GM12892 (cell line): ENCODE measurements at regions not wholly inside any gene's neighbourhood (a gene's known extent, or its start where the extent isn't known, plus 50 kb on each side); places are given as distances from the start of the nearest gene placed in this dataset.

Experiments
- DNase-seq: peaks from one replicate; pipeline ENCODE4 v3.0.0; 2011; ENCODE audit not compliant: insufficient read length
- FAIRE-seq: peaks from 2 replicates; lab custom pipeline; 2011; peaks lifted over from hg19 to GRCh38; lab: Jason Lieb, UNC
- POLR2A ChIP-seq: IDR thresholded peaks from 2 replicates; pipeline ENCODE4 v1.6.1; 2011; ENCODE audit warnings: low read depth, low read length, control low read depth
- POLR2AphosphoS5 ChIP-seq: IDR thresholded peaks from 2 replicates; pipeline ENCODE4 v1.6.1; 2011; ENCODE audit warnings: low read depth, low read length, control low read depth
- TAF1 ChIP-seq: IDR thresholded peaks from 2 replicates; pipeline ENCODE4 v1.6.1; 2011; ENCODE audit warnings: low read depth, mild to moderate bottlenecking, control low read depth, low read length, borderline replicate concordance

DNA sequence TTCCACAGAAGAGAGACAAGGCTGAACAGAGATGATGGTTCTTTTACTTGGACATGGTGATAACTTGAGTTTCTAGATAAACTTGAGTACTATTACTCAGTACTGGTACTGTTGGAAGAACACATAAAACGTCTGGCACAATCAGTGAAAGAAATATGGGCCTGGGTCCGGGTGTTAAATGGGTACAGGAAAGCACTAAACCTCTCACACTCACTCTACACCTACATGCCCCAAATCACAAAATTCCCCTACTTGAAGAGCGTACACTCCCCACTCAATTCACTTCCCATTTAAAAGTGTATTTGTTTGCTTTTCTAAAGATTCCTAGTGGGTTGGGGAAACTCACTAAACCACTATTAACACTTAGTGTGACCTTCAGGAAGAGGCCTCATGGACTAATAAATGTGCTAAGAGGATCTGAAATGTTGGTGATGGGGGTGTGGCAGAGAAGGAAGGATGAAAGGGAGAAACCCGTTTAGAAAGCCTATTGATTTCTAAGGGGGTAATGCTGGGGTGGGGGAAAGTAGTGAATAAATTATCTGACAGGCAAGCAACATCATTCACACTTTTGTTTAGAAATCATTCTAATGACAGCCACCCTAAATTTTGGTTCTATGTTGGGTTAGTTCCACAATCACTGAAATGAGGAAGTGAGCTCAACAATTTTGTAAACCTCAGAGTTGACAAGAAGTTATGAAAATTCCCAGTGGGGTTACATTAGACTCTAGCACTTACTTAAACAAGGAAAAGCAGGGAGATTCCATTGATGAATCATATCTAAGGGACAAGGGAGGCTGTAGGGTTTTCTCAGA is 222.6 kb upstream of the MARCKS start:
- peak; percentile 91 for FAIRE-seq
- no peak for DNase-seq
- TF ChIP-seq TAF1 (no peak), POLR2AphosphoS5 (peak; percentile 73; the same call in 1 of the 2 replicates), POLR2A (peak; percentile 74)

DNA sequence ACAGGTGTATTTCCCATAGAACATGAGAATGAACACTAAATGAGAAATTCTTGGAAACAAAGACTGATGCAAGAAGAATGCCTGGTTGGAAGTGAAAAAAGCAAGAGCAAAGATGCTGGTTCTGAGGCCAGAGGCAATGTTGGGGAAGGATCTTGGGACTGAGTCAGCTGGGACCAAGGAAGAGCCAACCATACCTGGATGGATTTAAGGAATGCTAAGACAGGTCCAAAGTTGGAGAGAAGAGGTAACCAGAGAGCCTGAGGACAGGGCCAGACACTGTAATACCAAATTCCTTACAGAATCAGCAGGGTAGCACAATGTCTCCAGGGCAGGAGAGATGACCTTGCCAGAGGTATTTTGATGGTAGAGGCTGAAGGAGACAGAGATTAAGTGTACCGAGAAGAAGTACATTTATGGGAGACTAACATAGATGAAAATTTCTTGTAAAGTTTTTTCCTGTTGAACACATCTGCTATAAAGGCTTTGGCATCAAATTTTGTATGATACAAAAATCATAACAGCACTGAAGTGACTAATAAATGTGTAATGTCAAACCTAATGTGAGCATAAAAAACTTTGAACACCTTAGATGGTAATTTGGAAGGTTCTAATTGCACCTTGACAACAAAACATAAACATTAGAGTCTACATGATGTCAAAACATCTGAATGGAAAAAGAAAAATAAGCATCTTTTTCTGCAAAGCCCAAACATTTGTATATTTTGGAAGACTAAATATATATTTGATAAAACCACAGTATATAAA is 221.7 kb upstream of the MARCKS start:
- FAIRE-seq: peak; percentile 90
- TF ChIP-seq POLR2A (no peak), POLR2AphosphoS5 (no peak), TAF1 (no peak)

GRCh38 chr6:113636357-113636824 is 220.8 kb upstream of the MARCKS start:
- no peak for TF ChIP-seq TAF1
- TF ChIP-seq POLR2A: no peak
- no peak for TF ChIP-seq POLR2AphosphoS5
- DNase-seq (no peak), FAIRE-seq (peak; percentile 57)

More for the DNA sequence above, 221.7 kb upstream of the MARCKS start:
- no peak for DNase-seq

GRCh38 chr6:113640051-113640450 is 217.1 kb upstream of the MARCKS start:
- FAIRE-seq: peak; percentile 48
- TF ChIP-seq POLR2AphosphoS5 (no peak), POLR2A (no peak), TAF1 (no peak)
- no peak for DNase-seq

DNA sequence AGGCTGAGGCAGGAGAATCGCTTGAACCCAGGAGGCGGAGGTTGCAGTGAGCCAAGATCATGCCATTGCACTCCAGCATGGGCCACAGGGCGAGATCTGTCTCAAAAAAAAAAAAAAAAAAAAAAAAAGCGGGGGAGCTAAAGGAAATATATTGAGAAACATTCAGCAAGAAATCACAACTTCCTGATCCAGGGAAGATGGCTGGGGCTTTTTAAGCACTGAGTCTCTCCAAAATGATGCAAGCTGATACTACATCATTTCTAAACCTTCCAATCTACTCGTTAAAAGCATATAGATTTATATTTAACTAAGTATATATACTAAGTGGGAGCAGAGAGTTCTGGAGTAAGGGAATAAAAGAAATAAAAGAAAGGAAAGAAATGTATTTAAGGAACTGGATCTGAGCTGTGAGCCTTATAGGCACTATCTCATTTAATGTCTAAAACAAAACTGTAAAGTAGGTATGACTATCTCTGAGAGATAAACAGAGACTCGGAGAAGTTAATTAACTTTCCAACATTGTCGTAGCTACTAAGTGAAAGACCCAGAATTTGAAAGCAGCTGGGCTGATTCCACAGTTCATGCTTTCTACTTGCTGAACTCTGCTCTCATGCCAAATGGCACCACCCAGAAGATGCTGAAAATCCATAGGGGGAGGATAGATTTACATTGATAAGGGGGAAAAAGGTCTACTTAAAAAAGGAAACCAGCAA is 215.0 kb upstream of the MARCKS start:
- TF ChIP-seq POLR2AphosphoS5 (no peak), POLR2A (no peak), TAF1 (no peak)
- no peak for FAIRE-seq
- DNase-seq: no peak

GRCh38 chr6:113642714-113643406 is 214.3 kb upstream of the MARCKS start:
- DNase-seq (no peak), FAIRE-seq (peak; percentile 92)
- TF ChIP-seq POLR2AphosphoS5 (peak; percentile 58), TAF1 (no peak)

DNA sequence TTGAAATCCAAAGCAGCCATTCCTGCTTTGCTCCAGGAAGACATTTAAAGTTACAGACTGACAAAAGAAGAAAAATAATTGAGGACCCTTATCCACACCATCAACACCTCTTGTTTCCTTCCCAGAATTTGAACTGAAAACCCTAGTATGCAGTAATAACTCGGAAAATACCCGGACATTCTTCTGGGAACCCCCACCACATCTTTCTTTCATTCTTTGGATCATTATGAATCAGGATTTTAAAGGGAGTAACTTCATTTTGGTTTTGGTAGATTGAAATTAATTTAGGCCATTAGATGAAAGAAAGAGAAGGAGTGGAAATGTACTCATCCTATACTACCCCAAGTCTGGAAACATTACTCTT is 213.8 kb upstream of the MARCKS start:
- TF ChIP-seq POLR2A: no peak
- no peak; the same call in 1 of the 2 replicates for TF ChIP-seq POLR2AphosphoS5
- no peak for TF ChIP-seq TAF1
- DNase-seq: no peak
- peak; percentile 42 for FAIRE-seq

DNA sequence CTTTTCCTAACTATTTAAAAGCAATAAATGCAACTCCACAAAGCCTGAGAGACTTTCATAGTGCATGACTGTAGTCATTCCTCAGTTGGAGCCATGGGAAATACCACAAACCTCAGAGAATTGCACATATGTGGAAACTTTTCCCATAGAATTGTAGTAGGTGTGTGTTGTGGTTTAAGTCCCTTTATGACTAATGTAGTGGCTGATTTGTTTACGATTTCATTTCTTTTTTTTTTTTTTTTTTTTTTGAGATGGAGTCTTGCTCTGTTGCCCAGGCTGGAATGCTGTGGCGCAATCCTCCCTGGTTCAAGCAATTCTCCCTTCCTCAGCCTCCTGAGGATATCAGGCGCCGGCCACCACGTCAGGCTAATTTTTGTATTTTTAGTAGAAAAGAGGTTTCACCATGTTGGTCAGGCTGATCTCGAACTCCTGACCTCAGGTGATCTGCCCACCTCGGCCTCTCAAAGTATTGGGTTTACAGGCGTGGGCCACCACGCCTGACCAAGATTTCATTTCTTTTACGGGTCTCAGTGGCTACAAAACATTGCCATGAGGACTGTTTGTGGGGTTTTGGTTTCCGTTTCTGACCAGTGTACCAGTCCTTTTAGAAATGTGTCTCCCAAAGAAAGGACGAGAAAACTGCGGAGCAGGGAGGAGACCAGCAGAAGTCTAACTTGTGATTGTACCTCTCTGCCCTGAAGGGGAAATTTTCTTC is 212.1 kb upstream of the MARCKS start:
- DNase-seq: no peak
- peak; percentile 40 for FAIRE-seq
- TF ChIP-seq POLR2AphosphoS5: no peak

DNA sequence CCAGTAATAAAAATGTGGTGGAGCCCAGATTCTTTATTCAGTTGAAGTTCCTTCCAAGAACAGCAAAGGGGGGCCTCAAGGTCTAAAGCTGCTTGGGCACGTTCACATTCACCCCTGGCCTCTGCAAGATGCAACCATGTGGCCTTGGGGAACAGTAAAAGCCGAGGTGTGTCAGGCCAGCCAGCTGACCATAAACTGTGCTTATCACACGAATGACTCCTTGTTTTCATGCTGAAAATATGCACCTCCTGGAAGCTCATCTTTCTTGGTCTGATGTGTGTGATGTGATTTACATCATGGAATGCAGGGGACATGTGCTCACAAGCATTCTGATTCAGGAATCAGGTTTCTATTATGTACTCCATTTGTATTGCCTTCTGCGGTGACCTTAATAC is 211.6 kb upstream of the MARCKS start:
- no peak for TF ChIP-seq POLR2AphosphoS5
- TF ChIP-seq POLR2A: no peak
- TF ChIP-seq TAF1: no peak
- peak; percentile 38 for FAIRE-seq
- DNase-seq: no peak

GRCh38 chr6:113645986-113646385 is 211.2 kb upstream of the MARCKS start:
- no peak for TF ChIP-seq POLR2A
- TF ChIP-seq POLR2AphosphoS5: no peak
- TF ChIP-seq TAF1: no peak
- DNase-seq: no peak
- FAIRE-seq: no peak

GRCh38 chr6:113646701-113647100 is 210.4 kb upstream of the MARCKS start:
- TF ChIP-seq POLR2A (no peak), POLR2AphosphoS5 (no peak), TAF1 (no peak)
- no peak for FAIRE-seq
- no peak for DNase-seq
